Testis (tissue), 2 donors: ENCODE measurements at regions not wholly inside any gene's neighbourhood (a gene's known extent, or its start where the extent isn't known, plus 50 kb on each side); places are given as distances from the start of the nearest gene placed in this dataset.

ENCODE experiments used
- DNase-seq: peaks from one replicate; pipeline ENCODE4 v3.0.0-alpha.2; 2019
- H3K27ac ChIP-seq, 2 donors: fragments of 200-600 bp; sonication (generic); one replicate each; pipeline ENCODE4 v1.5.1; 2019
- H3K27me3 ChIP-seq: fragments of 200-600 bp; sonication (generic); one replicate; pipeline ENCODE4 v1.5.1; 2019
- H3K36me3 ChIP-seq: fragments of 200-600 bp; sonication (generic); one replicate; pipeline ENCODE4 v1.5.1; 2017; ENCODE audit warnings: low read depth; ENCODE audit errors: missing control alignments
- H3K4me1 ChIP-seq: fragments of 200-600 bp; sonication (generic); one replicate; pipeline ENCODE4 v1.5.1; 2019
- H3K4me3 ChIP-seq, 2 donors: fragments of 200-600 bp; sonication (generic); one replicate each; pipeline ENCODE4 v1.5.1; 2017 to 2019
- H3K9me3 ChIP-seq: fragments of 200-600 bp; sonication (generic); one replicate; pipeline ENCODE4 v1.5.1; 2017
- POLR2A ChIP-seq: fragments of 450-650 bp; IDR thresholded peaks from one replicate; pipeline ENCODE4 v1.6.1; 2017; ENCODE audit warnings: antibody characterized with exemption, mild to moderate bottlenecking, moderate library complexity
- WGBS, 2 donors: methylation state at CpG; one replicate each; pipeline ENCODE4 v1.1.5; 2018; 5-methylcytosine and 5-hydroxymethylcytosine counted together
- intact Hi-C: fragments of 100-400 bp; cut with DNase I; formaldehyde crosslinking; loops from one replicate; pipeline ENCODE4 v1.15.1; 2023; ENCODE audit warnings: low total_unique reads
- TF ChIP-seq, protein P1 (sequence below), 3 experiments: fragments of 450-650 bp in 2 of 3; fragments of 200-600 bp in 1 of 3; sonication (generic) in 1 of 3; IDR thresholded peaks; one replicate each; pipeline ENCODE4 v1.5.1; 2016 to 2019; ENCODE audit warnings: antibody characterized with exemption in 3 of 3, mild to moderate bottlenecking in 2 of 3, moderate library complexity in 1 of 3

DNA sequence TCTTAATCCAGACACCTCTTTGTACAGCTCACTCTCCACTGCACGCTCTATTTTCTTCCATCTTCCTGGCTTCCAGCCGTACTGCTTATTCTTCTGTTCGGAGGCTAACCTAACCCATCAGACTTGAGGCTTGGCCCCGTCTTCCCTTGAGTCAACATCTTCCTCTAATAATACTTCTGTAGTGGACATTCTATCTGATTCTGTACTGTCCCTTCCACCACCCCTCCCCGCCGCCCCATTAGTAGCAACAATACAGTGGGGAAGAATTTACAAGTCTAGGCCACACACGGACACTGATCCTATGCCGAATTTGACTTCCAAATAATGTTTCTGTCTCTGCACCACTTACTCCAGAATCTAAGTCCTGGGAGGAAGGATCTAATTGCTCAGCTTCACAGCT, 86.0 kb upstream of the TNRC6A start:
- Histone ChIP-seq H3K4me1 (no peaks in the 10 kb centered on the region), H3K9me3 (no peaks in the 10 kb centered on the region), H3K36me3 (no peaks in the 10 kb centered on the region), H3K4me3 (no peak overlapping the region), H3K27ac (no peak overlapping the region), H3K27me3 (no peaks in the 10 kb centered on the region)
- TF ChIP-seq, protein P1, sequence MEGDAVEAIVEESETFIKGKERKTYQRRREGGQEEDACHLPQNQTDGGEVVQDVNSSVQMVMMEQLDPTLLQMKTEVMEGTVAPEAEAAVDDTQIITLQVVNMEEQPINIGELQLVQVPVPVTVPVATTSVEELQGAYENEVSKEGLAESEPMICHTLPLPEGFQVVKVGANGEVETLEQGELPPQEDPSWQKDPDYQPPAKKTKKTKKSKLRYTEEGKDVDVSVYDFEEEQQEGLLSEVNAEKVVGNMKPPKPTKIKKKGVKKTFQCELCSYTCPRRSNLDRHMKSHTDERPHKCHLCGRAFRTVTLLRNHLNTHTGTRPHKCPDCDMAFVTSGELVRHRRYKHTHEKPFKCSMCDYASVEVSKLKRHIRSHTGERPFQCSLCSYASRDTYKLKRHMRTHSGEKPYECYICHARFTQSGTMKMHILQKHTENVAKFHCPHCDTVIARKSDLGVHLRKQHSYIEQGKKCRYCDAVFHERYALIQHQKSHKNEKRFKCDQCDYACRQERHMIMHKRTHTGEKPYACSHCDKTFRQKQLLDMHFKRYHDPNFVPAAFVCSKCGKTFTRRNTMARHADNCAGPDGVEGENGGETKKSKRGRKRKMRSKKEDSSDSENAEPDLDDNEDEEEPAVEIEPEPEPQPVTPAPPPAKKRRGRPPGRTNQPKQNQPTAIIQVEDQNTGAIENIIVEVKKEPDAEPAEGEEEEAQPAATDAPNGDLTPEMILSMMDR (IDR thresholded peaks at IDR 0.05): no peak
- TF ChIP-seq POLR2A: no peak
- no peak for DNase-seq
- 75 to 87% methylated on average over 8 of the region's 8 CpGs for WGBS, 2 donors
- intact Hi-C loops: no loop called here

DNA sequence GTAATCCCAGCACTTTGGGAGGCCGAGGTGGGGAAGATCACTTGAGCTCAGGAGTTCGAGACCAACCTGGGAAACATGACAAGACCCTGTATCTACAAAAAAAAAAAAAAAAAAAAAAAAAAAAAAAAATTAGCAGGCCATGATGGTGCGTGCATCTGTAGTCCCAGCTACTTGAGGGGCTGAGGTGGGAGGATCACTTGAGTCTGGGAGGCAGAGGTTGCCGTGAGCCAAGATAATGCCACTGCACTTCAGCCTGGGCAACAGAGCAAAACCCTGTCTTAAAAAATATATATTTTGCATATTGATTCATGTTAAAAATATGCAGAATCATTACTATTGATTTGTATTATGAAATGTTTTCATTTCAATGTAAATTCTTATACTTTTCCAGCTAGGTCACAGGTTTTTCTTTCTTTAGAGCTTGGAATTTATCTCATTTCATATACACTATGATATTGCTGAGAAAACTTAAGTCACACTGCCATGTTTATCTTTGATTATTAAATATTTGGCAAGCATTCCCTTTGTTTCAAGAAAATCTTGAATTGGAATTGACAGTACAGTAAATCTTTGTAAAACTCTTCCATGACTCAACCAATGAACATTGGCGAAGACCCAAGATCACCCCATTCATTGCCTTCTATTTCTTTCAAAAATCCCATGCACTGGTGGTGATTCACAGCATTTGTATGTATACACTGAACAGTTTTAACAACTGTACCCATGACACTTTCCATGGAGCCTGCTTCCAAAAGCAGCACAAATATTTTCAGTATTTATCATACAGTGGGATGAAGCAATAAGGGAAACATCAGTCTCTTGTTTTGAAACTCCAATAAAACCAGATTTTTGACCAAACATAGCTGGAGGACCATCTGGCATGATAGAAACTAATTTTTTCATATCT, 83.5 kb upstream of the TNRC6A start:
- intact Hi-C loops: no loop called here
- no peak overlapping the region for H3K4me3 ChIP-seq
- 88 to 91% methylated on average over 5 of the region's 5 CpGs for WGBS, 2 donors
- no peak for DNase-seq
- no peaks in the 10 kb centered on the region for H3K36me3 ChIP-seq
- H3K27me3 ChIP-seq: no peaks in the 10 kb centered on the region
- no peak overlapping the region for H3K27ac ChIP-seq
- no peaks in the 10 kb centered on the region for H3K4me1 ChIP-seq
- TF ChIP-seq POLR2A: no peak
- TF ChIP-seq, protein P1 (IDR thresholded peaks at IDR 0.05): no peak
- no peaks in the 10 kb centered on the region for H3K9me3 ChIP-seq

DNA sequence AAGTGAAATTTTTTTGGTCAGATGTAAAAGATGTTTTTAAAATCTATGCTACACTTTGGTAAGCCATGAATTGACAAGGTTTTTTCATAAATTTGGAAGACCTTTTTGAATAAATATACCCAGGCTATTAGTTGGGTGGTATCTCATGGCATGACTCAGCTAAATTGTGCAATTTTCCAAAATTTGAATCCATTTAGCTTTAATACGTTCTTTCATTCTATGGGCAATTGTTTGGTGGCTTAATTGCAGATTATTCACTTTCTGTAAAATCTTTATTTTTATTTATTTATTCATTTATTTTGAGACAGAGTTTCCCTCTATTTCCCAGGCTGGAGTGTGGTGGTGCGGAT, 82.8 kb upstream of the TNRC6A start:
- Histone ChIP-seq H3K36me3 (no peaks in the 10 kb centered on the region), H3K4me3 (no peak overlapping the region), H3K27ac (no peak overlapping the region), H3K4me1 (no peaks in the 10 kb centered on the region), H3K27me3 (no peaks in the 10 kb centered on the region), H3K9me3 (no peaks in the 10 kb centered on the region)
- TF ChIP-seq, protein P1 (IDR thresholded peaks at IDR 0.05): no peak
- TF ChIP-seq POLR2A: no peak
- no peak for DNase-seq
- 89 to 93% methylated on average over 2 of the region's 2 CpGs for WGBS, 2 donors
- intact Hi-C loops: no loop called here

DNA sequence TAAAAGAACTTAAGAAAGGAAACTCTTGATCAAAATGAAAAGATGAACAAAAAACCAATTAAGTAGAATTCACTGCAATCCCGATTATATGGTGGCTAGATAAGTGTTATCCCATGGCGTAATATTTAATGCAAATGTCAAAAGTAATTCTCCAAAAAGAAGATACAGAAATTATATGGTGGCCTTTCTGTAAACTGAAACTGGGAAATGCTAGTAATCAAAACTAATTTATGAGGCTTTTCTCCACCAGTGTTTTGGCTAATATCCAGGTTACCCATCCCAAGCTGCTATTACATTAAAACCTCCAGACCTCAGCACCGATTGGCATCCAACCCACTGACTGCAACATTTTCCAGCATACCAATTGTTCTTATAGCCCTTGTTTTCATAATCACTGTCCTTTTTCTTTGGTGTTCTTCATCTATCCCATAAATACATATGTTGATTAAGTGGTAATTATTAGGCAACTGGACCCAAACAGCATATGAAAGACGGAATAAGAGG, 77.2 kb upstream of the TNRC6A start:
- no peaks in the 10 kb centered on the region for H3K4me1 ChIP-seq
- intact Hi-C loops: no loop called here
- 66 to 74% methylated on average over 4 of the region's 4 CpGs for WGBS, 2 donors
- DNase-seq: no peak
- H3K36me3 ChIP-seq: no peaks in the 10 kb centered on the region
- no peak overlapping the region for H3K27ac ChIP-seq
- no peaks in the 10 kb centered on the region for H3K27me3 ChIP-seq
- H3K4me3 ChIP-seq: no peak overlapping the region
- TF ChIP-seq, protein P1 (IDR thresholded peaks at IDR 0.05): no peak
- no peak for TF ChIP-seq POLR2A
- H3K9me3 ChIP-seq: no peaks in the 10 kb centered on the region

DNA sequence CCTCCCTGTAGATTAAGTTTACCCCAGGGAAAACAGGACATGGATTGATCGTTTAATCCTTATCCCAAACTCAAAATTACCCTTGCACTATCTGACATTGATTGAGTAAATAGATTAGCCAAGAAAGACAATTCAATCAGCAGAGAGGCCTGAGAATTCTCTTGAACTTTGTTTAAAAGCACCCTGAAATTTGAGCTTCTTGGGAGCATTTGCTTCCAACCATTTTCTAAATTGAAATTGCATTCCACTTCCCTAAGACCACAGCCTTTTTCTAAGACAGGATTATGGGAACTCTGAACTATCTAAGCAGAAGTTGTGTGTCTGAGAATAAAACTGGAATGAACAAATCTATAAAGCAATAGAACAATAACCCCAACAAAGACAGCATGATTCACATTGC, 76.6 kb upstream of the TNRC6A start:
- intact Hi-C loops: no loop called here
- no peaks in the 10 kb centered on the region for H3K27me3 ChIP-seq
- 35 to 46% methylated on average over 1 of the region's 1 CpG for WGBS, 2 donors
- no peak for DNase-seq
- no peaks in the 10 kb centered on the region for H3K4me1 ChIP-seq
- H3K36me3 ChIP-seq: no peaks in the 10 kb centered on the region
- H3K4me3 ChIP-seq: no peak overlapping the region
- no peaks in the 10 kb centered on the region for H3K9me3 ChIP-seq
- H3K27ac ChIP-seq: no peak overlapping the region
- TF ChIP-seq POLR2A: no peak
- TF ChIP-seq, protein P1 (IDR thresholded peaks at IDR 0.05): no peak
